Astrocyte (in vitro differentiated cells and primary cell): ENCODE measurements at regions not wholly inside any gene's neighbourhood (a gene's known extent, or its start where the extent isn't known, plus 50 kb on each side); places are given as distances from the start of the nearest gene placed in this dataset.

Experiments used
- EZH2 ChIP-seq: IDR thresholded peaks from 2 replicates; pipeline ENCODE4 v1.6.1; 2012; ENCODE audit warnings: mild to moderate bottlenecking, low read length, inconsistent platforms; ENCODE audit not compliant: insufficient read depth
- TF ChIP-seq, protein P1 (sequence below): IDR thresholded peaks from 2 replicates; pipeline ENCODE4 v1.5.1; 2011; ENCODE audit warnings: low read depth, mild to moderate bottlenecking, inconsistent platforms, low read length, moderate library complexity; ENCODE audit not compliant: insufficient read depth

DNA sequence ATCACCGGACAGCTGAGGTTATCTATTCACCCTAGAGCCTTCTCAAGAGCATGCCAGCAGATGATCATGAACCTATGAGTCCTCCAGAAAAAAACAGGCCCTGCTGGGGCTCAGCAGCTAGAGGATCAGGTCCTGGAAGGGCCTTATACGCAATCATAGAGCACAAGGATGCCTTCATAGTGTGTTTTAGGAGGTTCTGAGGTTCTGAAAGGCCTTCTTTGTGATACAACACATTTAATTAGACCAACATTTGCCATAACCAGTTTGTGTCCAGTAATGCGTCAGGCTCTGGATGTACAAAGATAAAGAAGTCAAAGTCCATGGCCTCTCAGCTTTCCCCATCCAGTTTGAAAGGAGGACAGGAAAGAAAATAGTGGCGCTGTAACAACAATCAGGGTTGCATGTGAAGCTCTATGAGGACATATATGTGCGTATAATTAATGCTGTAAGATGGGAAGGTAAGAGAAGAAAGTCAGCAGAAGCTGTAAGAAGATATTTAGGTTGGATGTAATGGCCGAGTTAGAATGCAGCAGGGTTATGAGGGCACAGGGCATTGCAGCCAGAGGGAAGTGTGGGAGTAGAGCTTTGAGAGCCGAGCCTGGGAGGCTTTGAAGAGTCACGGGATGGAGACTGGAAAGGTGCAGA lies 302.6 kb upstream of the TBL1XR1 start:
- TF ChIP-seq, protein P1, sequence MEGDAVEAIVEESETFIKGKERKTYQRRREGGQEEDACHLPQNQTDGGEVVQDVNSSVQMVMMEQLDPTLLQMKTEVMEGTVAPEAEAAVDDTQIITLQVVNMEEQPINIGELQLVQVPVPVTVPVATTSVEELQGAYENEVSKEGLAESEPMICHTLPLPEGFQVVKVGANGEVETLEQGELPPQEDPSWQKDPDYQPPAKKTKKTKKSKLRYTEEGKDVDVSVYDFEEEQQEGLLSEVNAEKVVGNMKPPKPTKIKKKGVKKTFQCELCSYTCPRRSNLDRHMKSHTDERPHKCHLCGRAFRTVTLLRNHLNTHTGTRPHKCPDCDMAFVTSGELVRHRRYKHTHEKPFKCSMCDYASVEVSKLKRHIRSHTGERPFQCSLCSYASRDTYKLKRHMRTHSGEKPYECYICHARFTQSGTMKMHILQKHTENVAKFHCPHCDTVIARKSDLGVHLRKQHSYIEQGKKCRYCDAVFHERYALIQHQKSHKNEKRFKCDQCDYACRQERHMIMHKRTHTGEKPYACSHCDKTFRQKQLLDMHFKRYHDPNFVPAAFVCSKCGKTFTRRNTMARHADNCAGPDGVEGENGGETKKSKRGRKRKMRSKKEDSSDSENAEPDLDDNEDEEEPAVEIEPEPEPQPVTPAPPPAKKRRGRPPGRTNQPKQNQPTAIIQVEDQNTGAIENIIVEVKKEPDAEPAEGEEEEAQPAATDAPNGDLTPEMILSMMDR = no peak
- TF ChIP-seq EZH2 = no peak
